ENCODE measurements at regions not wholly inside any gene's neighbourhood (a gene's known extent, or its start where the extent isn't known, plus 50 kb on each side); places are given as distances from the start of the nearest gene placed in this dataset.

DNA sequence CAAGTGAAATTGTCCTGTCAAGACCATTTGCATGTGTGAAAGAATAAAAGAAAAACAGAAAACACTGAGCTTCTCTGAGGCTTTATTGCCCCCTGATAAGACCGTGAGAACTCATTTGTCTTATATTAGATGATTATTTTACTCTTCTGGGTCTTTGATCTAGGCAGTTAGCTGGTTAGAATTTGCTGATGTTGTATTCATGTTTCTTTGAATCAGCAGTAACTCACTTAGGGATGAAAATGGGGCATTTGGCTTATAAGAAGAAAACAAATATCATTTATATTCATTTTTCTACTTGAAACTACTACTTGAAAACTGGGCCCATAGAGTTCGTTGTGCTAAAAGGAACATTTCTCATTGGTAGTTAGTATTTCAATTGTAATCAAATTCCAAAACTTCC, 93.1 kb upstream of the RBFOX1 start:
- TF ChIP-seq POLR2A (IDR thresholded peaks at IDR 0.05; ENCODE audit: low read depth, low read length) (no peak), EZH2 (IDR thresholded peaks at IDR 0.05; ENCODE audit: borderline replicate concordance, low read depth, low read length, severe bottlenecking) (no peak), MYC (IDR thresholded peaks at IDR 0.05; ENCODE audit: low read depth, low read length) (no peak)
- TF ChIP-seq, protein P1, sequence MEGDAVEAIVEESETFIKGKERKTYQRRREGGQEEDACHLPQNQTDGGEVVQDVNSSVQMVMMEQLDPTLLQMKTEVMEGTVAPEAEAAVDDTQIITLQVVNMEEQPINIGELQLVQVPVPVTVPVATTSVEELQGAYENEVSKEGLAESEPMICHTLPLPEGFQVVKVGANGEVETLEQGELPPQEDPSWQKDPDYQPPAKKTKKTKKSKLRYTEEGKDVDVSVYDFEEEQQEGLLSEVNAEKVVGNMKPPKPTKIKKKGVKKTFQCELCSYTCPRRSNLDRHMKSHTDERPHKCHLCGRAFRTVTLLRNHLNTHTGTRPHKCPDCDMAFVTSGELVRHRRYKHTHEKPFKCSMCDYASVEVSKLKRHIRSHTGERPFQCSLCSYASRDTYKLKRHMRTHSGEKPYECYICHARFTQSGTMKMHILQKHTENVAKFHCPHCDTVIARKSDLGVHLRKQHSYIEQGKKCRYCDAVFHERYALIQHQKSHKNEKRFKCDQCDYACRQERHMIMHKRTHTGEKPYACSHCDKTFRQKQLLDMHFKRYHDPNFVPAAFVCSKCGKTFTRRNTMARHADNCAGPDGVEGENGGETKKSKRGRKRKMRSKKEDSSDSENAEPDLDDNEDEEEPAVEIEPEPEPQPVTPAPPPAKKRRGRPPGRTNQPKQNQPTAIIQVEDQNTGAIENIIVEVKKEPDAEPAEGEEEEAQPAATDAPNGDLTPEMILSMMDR (IDR thresholded peaks at IDR 0.05; ENCODE audit: extremely low read depth in 1 of 2, insufficient read depth in 1 of 2, low read depth in 1 of 2, low read length in 2 of 2): no peak
- TF ChIP-seq, protein P2, sequence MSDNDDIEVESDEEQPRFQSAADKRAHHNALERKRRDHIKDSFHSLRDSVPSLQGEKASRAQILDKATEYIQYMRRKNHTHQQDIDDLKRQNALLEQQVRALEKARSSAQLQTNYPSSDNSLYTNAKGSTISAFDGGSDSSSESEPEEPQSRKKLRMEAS (IDR thresholded peaks at IDR 0.05; ENCODE audit: insufficient read depth, insufficient read length): no peak
